ENCODE measurements at regions not wholly inside any gene's neighbourhood (a gene's known extent, or its start where the extent isn't known, plus 50 kb on each side); places are given as distances from the start of the nearest gene placed in this dataset.
"Not testable (repeated sequence)": the region's sequence is repeated elsewhere in the genome, so short reads cannot be mapped to it uniquely, and the experiment has no call there.

GRCh38 chr15:78708713-78709260 lies 67.8 kb upstream of the CHRNB4 start:
- DNase-seq = no peak

- peak; percentile 51 for DNase-seq
These were observed 65.6 kb upstream of the CHRNB4 start for GRCh38 chr15:78706481-78707235.

- DNase-seq = not testable (repeated sequence)
These were observed 62.5 kb upstream of the CHRNB4 start for GRCh38 chr15:78703334-78704056.

DNA sequence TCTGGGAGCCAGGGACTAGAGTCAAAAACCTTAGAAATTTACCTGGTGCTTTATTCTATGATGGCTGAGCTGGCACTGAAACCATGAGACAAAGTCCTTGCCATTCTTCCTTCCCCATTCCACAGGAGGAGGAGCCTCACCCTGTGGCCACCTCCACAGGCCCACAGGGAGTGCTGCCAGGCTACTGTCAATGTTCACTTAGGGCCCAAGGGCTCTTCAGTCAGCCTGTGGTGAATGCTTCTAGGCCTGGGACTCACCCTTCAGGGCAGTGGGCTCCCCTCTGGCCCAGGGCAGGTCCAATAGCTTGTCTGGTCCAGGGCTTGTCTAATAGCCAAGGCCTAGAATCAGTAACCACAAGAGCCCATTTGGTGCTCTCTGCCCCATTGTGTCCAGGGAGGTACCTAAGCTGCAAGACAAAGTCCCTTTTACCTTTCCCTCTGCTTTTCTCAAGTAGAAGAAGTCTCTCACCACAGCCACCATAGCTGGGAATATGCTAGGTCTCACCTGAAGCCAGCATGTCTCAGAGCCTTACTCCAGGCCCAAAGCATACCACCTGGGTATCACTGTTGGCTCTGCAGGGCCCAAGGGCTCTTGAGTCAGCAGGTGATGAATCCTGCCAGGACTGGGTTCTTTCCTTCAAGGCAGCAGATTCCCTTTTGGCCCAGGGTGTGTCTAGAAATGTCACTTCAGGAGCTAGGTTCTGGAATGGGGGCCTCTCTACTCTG lies 61.8 kb upstream of the CHRNB4 start:
- no peak for DNase-seq

DNA sequence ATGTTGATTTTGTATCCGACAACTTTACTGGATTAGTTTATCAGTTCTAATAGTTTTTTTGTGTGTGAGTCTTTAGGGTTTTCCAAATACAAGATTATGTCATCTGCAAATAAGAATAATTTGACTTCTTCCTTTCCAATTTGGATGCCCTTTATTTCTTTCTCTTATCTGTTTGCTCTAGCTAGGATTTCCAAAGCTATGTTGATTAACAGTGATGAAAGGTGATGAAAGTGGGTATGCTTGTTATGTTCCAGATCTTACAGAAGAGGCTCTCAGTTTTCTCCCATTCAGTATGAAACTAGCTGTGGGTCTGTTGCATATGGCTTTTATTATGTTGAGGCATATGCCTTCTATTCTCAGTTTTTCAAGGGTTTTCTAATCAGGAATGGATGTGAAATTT lies 56.4 kb upstream of the CHRNB4 start:
- no peak for DNase-seq

DNA sequence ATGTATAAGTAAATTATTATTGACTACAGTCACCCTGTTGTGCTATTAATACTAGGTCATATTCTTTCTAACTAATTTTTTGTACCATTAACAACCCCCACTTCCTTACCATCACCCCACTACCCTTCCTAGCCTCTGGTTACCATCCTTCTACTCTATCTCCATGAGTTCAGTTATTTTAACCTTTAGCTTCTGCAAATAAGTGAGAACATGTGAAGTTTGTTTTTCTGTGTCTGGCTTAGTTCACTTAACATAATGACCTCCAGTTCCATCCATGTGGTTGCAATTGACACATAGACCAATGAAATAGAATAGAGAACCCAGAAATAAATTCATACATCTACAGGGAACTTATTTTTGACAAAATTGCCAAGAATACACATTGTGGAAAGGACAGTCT lies 55.4 kb upstream of the CHRNB4 start:
- DNase-seq = no peak

DNA sequence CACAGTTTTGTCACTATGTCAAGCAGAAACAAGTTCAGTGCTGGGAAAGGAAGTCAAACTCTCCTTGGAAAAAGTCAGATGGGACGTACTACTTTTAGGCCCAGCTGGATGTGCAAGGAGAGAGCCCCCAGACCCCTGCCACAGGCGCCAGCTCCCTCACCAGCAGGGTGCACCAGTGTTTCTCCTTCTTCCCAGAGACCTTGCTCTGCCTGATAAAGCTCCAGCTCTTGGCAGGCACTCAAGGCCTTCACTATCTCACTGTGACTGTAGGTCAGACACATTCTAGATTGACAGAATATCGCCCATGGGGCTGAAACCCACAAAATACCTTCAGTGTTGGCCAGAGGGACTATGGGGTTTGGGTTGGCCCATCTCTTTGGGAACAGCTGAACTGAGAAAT lies 54.8 kb upstream of the CHRNB4 start:
- DNase-seq = peak; percentile 91

GRCh38 chr15:78695046-78695671 lies 54.1 kb upstream of the CHRNB4 start:
- no peak for DNase-seq

GRCh38 chr15:78691851-78692421 lies 50.9 kb upstream of the CHRNB4 start:
- no peak for DNase-seq

GRCh38 chr15:78691167-78691850 lies 50.3 kb upstream of the CHRNB4 start:
- no peak for DNase-seq

Measured in hematopoietic multipotent progenitor cell treated with erythropoietin and hydrocortisone succinate and interleukin-3 and kit ligand, for 8 days (in vitro differentiated cells).